ENCODE measurements at regions not wholly inside any gene's neighbourhood (a gene's known extent, or its start where the extent isn't known, plus 50 kb on each side); places are given as distances from the start of the nearest gene placed in this dataset.

GRCh38 chr2:48147719-48148118 is 166.8 kb upstream of the FOXN2 start:
- no peak for DNase-seq (ENCODE audit: low spot score)
- in situ Hi-C loops (cut with MboI; ENCODE audit: low pct_unique_long_range_greater_than_20kb, low sequenced_read_pairs, unreplicated experiment) = no loop called here
- TF ChIP-seq, protein P1, sequence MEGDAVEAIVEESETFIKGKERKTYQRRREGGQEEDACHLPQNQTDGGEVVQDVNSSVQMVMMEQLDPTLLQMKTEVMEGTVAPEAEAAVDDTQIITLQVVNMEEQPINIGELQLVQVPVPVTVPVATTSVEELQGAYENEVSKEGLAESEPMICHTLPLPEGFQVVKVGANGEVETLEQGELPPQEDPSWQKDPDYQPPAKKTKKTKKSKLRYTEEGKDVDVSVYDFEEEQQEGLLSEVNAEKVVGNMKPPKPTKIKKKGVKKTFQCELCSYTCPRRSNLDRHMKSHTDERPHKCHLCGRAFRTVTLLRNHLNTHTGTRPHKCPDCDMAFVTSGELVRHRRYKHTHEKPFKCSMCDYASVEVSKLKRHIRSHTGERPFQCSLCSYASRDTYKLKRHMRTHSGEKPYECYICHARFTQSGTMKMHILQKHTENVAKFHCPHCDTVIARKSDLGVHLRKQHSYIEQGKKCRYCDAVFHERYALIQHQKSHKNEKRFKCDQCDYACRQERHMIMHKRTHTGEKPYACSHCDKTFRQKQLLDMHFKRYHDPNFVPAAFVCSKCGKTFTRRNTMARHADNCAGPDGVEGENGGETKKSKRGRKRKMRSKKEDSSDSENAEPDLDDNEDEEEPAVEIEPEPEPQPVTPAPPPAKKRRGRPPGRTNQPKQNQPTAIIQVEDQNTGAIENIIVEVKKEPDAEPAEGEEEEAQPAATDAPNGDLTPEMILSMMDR (IDR thresholded peaks at IDR 0.05; ENCODE audit: extremely low read depth, insufficient read depth, missing control alignments) = no peak

DNA sequence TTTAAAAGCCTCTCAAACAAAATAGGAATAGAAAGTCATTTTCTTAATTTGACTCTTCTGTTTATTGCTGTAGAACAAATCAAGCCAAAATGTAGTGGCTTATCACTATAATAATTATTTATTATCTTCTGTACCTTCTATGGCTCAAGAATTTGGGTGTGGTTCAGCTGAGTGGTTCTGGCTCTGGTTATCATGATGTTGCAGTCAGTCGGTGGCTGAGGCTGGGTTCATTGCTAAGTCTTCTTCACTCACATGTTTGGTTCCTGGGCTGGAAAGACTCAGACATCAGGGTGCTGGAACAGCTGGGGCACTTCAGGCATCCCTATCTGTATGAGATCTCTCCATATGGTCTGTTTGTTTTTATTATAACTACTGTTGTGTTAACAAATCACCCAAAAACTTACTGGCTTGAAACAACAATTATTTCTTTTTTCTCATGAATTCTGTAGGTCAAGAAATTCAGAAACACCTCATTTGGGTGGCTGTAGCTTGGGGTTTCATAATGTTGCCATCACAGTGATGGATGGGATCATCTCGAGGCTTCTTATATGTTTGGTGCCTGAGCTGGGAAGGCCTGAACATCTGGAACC is 165.5 kb upstream of the FOXN2 start:
- in situ Hi-C loops (cut with MboI; ENCODE audit: low pct_unique_long_range_greater_than_20kb, low sequenced_read_pairs, unreplicated experiment) = no loop called here
- DNase-seq (ENCODE audit: low spot score) = no peak
- TF ChIP-seq, protein P1 (IDR thresholded peaks at IDR 0.05; ENCODE audit: extremely low read depth, insufficient read depth, missing control alignments) = no peak

- TF ChIP-seq, protein P1 (IDR thresholded peaks at IDR 0.05; ENCODE audit: extremely low read depth, insufficient read depth, missing control alignments) = no peak
- no peak for DNase-seq (ENCODE audit: low spot score)
- in situ Hi-C loops (cut with MboI; ENCODE audit: low pct_unique_long_range_greater_than_20kb, low sequenced_read_pairs, unreplicated experiment) = no loop called here
Observed at GRCh38 chr2:48157150-48157549, 157.3 kb upstream of the FOXN2 start.

DNA sequence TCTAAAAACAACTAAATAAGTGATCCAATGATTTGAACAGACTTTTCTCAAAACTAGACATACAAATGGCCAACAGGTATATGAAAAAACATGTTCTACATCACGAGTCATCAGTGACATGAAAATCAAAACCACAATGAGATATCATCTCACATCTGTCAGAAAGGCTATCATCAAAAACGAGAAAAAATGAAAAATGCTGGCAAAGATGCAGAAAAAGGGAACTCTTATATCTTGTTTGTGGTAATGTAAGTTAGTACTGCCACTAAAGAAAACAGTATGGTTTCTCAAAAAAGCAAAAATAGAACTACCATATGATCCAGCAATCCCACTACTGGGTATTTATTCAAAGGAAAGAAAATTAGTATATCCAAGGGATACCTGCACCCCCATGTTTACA is 152.9 kb upstream of the FOXN2 start:
- no peak for DNase-seq (ENCODE audit: low spot score)
- in situ Hi-C loops (cut with MboI; ENCODE audit: low pct_unique_long_range_greater_than_20kb, low sequenced_read_pairs, unreplicated experiment) = no loop called here
- TF ChIP-seq, protein P1 (IDR thresholded peaks at IDR 0.05; ENCODE audit: extremely low read depth, insufficient read depth, missing control alignments) = no peak

GRCh38 chr2:48162742-48163141 is 151.7 kb upstream of the FOXN2 start:
- no peak for DNase-seq (ENCODE audit: low spot score)
- in situ Hi-C loops (cut with MboI; ENCODE audit: low pct_unique_long_range_greater_than_20kb, low sequenced_read_pairs, unreplicated experiment) = no loop called here
- TF ChIP-seq, protein P1 (IDR thresholded peaks at IDR 0.05; ENCODE audit: extremely low read depth, insufficient read depth, missing control alignments) = no peak

- in situ Hi-C loops (cut with MboI; ENCODE audit: low pct_unique_long_range_greater_than_20kb, low sequenced_read_pairs, unreplicated experiment) = no loop called here
- no peak for DNase-seq (ENCODE audit: low spot score)
- TF ChIP-seq, protein P1 (IDR thresholded peaks at IDR 0.05; ENCODE audit: extremely low read depth, insufficient read depth, missing control alignments) = no peak
Observed at GRCh38 chr2:48165070-48165753, 149.3 kb upstream of the FOXN2 start.
